Epidermal melanocyte (primary cell): ENCODE measurements at regions not wholly inside any gene's neighbourhood (a gene's known extent, or its start where the extent isn't known, plus 50 kb on each side); places are given as distances from the start of the nearest gene placed in this dataset.

Experiments
- DNase-seq: peaks from one replicate; pipeline ENCODE4 v3.0.0; 2011; ENCODE audit warnings: low spot score; ENCODE audit not compliant: insufficient read length

GRCh38 chr16:86798247-86799041 lies 220.1 kb downstream of the FOXL1 start:
- no peak for DNase-seq

DNA sequence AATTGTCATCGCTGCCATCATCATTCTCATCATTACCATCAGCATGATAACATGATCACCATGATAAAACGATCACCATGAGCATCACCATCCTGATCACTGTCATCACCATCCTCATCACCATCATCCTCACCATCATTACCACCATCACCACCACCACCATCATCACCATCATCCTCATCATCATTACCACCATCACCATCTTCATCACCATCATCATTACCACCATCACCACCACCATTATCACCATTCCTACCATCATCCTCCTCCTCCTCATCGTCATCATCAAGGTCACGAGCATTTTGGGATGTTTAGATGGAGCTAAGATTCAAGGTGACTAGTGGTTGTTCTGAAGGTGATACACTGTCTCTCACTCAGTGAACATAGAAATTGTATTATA lies 221.0 kb downstream of the FOXL1 start:
- DNase-seq: no peak

DNA sequence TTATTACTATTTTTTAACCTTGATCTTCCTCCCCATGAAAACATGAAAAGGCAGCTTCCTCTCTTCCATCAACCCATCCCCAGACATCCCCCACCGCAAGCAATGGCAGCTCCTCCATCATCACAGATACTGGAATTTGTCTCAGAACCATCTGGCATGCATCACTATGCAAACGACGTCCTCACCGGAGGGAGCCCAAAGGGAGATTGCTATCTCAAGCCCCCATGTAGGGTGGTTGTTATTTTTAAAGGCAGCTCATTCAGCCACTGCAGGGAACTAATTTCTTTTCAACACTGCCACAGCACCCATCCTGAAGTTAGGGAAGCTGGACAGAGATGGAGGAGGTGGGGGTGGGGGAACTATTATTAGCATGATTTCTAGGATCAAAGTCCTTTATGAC lies 222.5 kb downstream of the FOXL1 start:
- no peak for DNase-seq

DNA sequence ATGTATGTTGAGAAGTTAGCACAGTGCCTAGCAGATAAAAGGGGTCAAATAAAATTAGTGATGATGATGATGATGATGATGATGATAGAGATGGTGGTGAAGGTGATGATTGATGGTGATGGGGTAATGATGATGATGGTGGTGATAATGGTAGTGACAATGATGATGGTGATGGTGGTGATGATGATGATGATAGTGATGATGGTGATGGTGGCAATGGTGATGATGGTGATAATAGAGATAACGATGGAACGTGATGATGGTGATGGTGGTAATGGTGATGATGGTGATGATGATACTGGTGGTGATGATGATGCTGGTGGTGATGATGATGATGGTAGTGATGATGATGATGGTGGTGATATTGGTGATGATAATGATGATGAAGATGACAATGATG lies 223.7 kb downstream of the FOXL1 start:
- DNase-seq: no peak

DNA sequence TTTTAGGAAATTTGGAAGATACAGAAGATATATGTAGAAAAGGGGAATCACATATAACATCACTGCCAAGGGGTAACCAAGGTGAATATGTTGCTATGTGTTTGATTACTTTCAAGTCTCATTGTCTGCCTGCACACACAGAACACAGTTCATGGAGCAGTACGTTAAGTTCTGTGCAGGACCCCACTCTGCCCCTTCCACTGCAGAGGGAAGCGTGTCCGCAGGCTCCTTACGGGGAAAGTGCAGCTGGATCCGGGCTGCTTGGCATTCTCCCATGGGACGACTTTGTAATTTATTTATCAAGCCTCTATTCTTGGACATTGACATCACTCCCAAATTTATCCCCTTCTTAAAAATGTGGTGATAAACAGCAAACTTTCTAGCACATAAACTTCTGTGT lies 226.8 kb downstream of the FOXL1 start:
- no peak for DNase-seq

- no peak for DNase-seq
Observed at GRCh38 chr16:86806181-86806837, 228.0 kb downstream of the FOXL1 start.

DNA sequence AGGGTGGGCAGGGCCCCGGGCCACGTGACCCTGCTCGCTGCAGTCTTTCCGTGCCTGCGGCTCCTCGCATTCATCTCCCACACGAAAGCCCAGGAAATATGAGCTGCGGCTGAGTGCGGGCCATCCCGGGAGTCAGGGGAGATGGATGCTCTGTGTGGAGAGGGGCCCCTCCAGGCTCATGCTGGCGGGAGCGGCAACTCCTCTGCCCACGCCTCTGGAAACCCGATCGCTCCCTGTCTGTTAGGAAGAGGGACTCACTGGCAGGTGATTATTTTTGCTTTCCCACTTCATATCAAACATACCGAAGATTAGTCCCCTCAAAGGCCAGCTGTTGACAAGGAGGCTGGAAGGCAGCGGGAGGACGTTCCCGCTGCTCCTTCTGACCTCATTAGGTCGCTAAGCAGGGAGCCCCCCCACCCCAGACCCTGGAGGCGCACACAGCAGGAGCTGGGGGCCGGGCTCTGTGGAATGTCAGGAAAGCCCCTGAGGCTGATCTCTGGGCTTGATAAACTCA lies 228.5 kb downstream of the FOXL1 start:
- no peak for DNase-seq

- no peak for DNase-seq
Observed at GRCh38 chr16:86808863-86809444, 230.6 kb downstream of the FOXL1 start.

- DNase-seq: no peak
Observed at GRCh38 chr16:86809458-86809955, 231.2 kb downstream of the FOXL1 start.

- DNase-seq: no peak
Observed at GRCh38 chr16:86810062-86810461, 231.7 kb downstream of the FOXL1 start.

GRCh38 chr16:86812363-86812970 lies 234.1 kb downstream of the FOXL1 start:
- no peak for DNase-seq

GRCh38 chr16:86814256-86814655 lies 235.9 kb downstream of the FOXL1 start:
- no peak for DNase-seq

DNA sequence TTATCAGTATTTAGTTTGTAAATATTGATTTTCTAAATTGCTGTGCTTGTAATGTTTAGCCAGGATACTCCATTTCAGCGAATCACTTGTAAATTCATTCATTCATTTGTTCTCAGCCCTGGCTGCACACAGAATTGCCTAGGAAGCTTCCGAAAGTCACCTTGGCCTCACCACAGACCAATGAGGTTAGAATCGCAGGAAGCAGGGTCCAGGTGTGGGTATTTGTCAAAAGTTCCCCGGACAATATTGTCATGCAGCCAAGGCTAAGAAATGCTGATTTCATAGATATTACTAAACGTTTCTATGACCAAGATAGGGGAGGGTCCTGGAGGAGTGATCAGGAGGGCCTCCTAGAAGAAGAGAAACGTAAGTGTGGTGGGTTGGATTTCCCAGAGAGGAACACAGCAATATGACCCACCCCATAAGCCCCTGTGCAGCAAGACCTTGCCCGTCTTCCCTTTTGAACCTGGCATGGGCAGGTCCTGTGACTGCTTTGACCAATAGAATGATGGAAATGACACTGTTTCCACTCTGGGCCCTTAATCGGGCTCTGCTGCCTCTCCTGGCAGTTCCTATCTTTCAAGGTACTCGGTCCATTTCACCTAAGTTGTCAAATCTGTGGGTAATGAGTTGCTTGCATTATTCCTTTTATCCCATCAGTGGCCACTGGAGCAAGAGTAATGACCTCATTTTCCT lies 238.7 kb downstream of the FOXL1 start:
- no peak for DNase-seq

DNA sequence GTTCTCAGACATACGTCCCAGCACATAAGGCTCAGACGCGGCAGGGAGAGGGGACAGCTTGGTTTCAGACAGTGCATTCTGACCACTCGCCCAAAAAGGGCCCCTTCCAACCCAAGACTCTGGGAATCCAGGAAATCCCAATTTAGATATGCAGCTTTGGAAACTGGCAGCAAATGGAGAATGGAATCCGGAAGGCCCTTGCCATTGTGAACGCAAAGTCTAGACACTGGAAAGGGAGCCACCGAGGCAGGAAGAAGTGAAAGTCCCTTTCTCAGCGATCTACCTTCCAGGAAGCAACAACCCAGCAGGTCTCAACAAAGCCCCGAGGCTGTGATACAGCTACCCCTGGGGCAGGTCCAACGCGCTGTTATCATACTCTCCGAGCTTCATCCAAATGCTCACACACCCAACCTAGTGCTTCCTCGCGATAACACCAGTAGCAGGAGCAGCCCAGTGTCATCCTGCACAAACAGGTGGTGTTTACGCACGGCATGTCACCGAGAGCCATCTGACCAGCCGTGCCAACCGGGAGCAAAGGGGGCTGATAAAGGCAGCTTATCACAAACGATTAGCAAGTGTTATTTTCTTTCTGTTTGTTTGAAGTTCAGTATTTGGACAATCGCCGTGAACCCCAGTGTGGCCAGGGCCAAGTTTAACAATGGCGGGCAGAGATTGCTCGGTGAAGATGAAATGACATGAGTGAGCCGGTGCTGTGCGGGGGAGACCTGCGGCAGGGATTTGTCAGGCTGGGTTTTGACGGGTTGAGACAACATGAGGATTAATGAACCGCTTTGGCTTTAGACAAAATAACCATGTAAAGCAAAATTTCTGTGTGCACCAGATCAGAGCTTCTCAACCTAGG lies 240.6 kb downstream of the FOXL1 start:
- no peak for DNase-seq

DNA sequence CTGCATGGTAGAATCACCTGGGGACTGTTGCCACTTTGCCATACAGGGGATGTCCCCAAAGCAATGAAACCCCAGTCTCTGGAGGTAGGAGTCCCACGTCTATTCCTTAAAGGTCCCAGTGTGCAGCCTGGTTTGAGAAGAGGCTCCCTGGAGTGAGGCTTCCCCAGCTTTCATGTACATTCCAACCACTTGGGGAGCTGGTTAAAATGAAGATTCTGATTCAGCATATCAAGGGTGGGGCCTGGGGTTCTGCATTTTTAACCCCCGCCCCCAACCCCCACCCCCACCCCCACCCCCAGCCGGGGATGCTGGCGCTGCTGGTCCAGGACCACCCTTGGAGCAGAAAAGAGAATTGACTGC lies 241.2 kb downstream of the FOXL1 start:
- no peak for DNase-seq

GRCh38 chr16:86821895-86822294 lies 243.5 kb downstream of the FOXL1 start:
- no peak for DNase-seq

- DNase-seq: no peak
Observed at GRCh38 chr16:86823125-86823524, 244.8 kb downstream of the FOXL1 start.

- no peak for DNase-seq
Observed at GRCh38 chr16:86823888-86824671, 245.7 kb downstream of the FOXL1 start.

DNA sequence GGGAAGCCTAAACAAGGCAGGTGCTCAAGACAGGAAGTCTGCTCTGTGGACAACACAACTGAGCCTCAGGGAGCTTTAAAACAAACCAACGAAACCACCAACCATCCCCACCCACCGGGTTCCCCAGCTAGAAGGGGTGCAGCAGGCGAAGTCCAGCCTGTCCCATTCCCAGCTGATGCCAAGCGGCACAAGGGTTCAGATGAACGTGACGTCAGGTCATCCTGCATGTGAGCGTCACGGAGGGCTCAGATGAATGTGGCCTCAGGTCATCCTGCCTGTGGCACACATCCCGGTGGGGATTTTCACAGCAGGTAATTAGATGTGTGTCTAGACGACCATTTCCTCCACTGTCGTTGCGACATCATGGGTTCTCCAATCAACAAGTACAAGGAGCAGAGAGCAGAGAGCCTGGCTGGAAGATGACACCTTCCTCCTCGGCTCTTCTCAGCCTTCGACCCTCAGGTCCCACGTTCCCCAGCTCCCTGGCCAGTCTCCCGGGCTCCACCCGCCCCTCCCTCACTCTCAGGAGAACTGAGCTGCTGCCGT lies 246.5 kb downstream of the FOXL1 start:
- DNase-seq: no peak
